ENCODE measurements at regions not wholly inside any gene's neighbourhood (a gene's known extent, or its start where the extent isn't known, plus 50 kb on each side); places are given as distances from the start of the nearest gene placed in this dataset.

DNA sequence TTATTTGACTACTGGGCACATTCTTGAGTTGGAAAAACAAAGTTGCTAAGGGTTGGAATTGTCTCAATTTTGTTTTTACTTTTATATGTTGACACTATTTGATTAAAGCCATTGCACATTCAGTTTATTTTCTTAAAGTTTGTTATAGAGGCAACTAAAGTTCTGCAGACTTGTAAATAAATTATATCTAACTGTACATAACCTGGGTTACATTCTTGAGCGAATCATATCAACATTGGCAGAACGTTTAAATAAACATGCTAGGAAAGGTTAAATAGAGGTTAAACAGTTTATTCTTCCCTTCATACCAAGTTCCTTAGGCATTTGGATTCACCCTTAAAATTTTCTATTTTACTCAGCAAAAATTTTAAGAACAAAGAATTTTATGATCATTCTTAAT, 74.5 kb downstream of the UCHL1 start:
- ATAC-seq: no peak

More for the DNA sequence above, 74.5 kb downstream of the UCHL1 start:
- Histone ChIP-seq H3K36me3 (ENCODE audit: insufficient read depth) (no peaks in the 10 kb centered on the region), H3K9me2 (ENCODE audit: insufficient read depth) (peaks cover 2% of the 10 kb centered on the region; the same call in 1 of the 2 replicates), H3K4me1 (ENCODE audit: insufficient read depth) (peaks cover 17% of the 10 kb centered on the region), H2AFZ (no peak overlapping the region), H3K27me3 (ENCODE audit: insufficient read depth) (no peaks in the 10 kb centered on the region), H3K4me2 (no peak overlapping the region), H3K79me2 (replicated peaks; ENCODE audit: insufficient read depth) (no peaks in the 10 kb centered on the region), H3K27ac (ENCODE audit: low read depth) (no peak overlapping the region), H4K20me1 (replicated peaks; ENCODE audit: insufficient read depth) (no peaks in the 10 kb centered on the region), H3F3A (replicated peaks; ENCODE audit: low read depth) (no peaks in the 10 kb centered on the region), H3K4me3 (no peak overlapping the region)
- H3K4me1 Mint-ChIP-seq: peaks cover 26% of the 10 kb centered on the region
- H3K27me3 Mint-ChIP-seq (ENCODE audit: insufficient read depth, low read depth, poor library complexity): no peaks in the 10 kb centered on the region
- TF ChIP-seq JUNB (IDR thresholded peaks at IDR 0.05; ENCODE audit: unreplicated experiment) (no peak), ZNF114 (CRISPR knock-in tag; IDR thresholded peaks at IDR 0.05) (no peak), POLR2AphosphoS5 (IDR thresholded peaks at IDR 0.05; ENCODE audit: low read depth) (no peak), CREB1 (CRISPR knock-in tag; IDR thresholded peaks at IDR 0.05; ENCODE audit: low read depth) (no peak), EZH2phosphoT487 (IDR thresholded peaks at IDR 0.05; ENCODE audit: unreplicated experiment) (no peak), ZNF331 (CRISPR knock-in tag; IDR thresholded peaks at IDR 0.05; ENCODE audit: low read depth) (no peak), NANOG (IDR thresholded peaks at IDR 0.05; ENCODE audit: borderline replicate concordance) (no peak), STAT1 (IDR thresholded peaks at IDR 0.05; ENCODE audit: unreplicated experiment) (no peak), EZH2 (IDR thresholded peaks at IDR 0.05; ENCODE audit: low read depth, unreplicated experiment) (no peak)
- TF ChIP-seq, protein P1, sequence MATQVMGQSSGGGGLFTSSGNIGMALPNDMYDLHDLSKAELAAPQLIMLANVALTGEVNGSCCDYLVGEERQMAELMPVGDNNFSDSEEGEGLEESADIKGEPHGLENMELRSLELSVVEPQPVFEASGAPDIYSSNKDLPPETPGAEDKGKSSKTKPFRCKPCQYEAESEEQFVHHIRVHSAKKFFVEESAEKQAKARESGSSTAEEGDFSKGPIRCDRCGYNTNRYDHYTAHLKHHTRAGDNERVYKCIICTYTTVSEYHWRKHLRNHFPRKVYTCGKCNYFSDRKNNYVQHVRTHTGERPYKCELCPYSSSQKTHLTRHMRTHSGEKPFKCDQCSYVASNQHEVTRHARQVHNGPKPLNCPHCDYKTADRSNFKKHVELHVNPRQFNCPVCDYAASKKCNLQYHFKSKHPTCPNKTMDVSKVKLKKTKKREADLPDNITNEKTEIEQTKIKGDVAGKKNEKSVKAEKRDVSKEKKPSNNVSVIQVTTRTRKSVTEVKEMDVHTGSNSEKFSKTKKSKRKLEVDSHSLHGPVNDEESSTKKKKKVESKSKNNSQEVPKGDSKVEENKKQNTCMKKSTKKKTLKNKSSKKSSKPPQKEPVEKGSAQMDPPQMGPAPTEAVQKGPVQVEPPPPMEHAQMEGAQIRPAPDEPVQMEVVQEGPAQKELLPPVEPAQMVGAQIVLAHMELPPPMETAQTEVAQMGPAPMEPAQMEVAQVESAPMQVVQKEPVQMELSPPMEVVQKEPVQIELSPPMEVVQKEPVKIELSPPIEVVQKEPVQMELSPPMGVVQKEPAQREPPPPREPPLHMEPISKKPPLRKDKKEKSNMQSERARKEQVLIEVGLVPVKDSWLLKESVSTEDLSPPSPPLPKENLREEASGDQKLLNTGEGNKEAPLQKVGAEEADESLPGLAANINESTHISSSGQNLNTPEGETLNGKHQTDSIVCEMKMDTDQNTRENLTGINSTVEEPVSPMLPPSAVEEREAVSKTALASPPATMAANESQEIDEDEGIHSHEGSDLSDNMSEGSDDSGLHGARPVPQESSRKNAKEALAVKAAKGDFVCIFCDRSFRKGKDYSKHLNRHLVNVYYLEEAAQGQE (IDR thresholded peaks at IDR 0.05; ENCODE audit: unreplicated experiment): no peak
- TF ChIP-seq, protein P2, sequence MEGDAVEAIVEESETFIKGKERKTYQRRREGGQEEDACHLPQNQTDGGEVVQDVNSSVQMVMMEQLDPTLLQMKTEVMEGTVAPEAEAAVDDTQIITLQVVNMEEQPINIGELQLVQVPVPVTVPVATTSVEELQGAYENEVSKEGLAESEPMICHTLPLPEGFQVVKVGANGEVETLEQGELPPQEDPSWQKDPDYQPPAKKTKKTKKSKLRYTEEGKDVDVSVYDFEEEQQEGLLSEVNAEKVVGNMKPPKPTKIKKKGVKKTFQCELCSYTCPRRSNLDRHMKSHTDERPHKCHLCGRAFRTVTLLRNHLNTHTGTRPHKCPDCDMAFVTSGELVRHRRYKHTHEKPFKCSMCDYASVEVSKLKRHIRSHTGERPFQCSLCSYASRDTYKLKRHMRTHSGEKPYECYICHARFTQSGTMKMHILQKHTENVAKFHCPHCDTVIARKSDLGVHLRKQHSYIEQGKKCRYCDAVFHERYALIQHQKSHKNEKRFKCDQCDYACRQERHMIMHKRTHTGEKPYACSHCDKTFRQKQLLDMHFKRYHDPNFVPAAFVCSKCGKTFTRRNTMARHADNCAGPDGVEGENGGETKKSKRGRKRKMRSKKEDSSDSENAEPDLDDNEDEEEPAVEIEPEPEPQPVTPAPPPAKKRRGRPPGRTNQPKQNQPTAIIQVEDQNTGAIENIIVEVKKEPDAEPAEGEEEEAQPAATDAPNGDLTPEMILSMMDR (conservative IDR thresholded peaks at IDR 0.05; ENCODE audit: low read depth in 2 of 2): no peak
- TF ChIP-seq, protein P3, sequence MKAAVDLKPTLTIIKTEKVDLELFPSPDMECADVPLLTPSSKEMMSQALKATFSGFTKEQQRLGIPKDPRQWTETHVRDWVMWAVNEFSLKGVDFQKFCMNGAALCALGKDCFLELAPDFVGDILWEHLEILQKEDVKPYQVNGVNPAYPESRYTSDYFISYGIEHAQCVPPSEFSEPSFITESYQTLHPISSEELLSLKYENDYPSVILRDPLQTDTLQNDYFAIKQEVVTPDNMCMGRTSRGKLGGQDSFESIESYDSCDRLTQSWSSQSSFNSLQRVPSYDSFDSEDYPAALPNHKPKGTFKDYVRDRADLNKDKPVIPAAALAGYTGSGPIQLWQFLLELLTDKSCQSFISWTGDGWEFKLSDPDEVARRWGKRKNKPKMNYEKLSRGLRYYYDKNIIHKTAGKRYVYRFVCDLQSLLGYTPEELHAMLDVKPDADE (IDR thresholded peaks at IDR 0.05): no peak
- TF ChIP-seq, protein P4, sequence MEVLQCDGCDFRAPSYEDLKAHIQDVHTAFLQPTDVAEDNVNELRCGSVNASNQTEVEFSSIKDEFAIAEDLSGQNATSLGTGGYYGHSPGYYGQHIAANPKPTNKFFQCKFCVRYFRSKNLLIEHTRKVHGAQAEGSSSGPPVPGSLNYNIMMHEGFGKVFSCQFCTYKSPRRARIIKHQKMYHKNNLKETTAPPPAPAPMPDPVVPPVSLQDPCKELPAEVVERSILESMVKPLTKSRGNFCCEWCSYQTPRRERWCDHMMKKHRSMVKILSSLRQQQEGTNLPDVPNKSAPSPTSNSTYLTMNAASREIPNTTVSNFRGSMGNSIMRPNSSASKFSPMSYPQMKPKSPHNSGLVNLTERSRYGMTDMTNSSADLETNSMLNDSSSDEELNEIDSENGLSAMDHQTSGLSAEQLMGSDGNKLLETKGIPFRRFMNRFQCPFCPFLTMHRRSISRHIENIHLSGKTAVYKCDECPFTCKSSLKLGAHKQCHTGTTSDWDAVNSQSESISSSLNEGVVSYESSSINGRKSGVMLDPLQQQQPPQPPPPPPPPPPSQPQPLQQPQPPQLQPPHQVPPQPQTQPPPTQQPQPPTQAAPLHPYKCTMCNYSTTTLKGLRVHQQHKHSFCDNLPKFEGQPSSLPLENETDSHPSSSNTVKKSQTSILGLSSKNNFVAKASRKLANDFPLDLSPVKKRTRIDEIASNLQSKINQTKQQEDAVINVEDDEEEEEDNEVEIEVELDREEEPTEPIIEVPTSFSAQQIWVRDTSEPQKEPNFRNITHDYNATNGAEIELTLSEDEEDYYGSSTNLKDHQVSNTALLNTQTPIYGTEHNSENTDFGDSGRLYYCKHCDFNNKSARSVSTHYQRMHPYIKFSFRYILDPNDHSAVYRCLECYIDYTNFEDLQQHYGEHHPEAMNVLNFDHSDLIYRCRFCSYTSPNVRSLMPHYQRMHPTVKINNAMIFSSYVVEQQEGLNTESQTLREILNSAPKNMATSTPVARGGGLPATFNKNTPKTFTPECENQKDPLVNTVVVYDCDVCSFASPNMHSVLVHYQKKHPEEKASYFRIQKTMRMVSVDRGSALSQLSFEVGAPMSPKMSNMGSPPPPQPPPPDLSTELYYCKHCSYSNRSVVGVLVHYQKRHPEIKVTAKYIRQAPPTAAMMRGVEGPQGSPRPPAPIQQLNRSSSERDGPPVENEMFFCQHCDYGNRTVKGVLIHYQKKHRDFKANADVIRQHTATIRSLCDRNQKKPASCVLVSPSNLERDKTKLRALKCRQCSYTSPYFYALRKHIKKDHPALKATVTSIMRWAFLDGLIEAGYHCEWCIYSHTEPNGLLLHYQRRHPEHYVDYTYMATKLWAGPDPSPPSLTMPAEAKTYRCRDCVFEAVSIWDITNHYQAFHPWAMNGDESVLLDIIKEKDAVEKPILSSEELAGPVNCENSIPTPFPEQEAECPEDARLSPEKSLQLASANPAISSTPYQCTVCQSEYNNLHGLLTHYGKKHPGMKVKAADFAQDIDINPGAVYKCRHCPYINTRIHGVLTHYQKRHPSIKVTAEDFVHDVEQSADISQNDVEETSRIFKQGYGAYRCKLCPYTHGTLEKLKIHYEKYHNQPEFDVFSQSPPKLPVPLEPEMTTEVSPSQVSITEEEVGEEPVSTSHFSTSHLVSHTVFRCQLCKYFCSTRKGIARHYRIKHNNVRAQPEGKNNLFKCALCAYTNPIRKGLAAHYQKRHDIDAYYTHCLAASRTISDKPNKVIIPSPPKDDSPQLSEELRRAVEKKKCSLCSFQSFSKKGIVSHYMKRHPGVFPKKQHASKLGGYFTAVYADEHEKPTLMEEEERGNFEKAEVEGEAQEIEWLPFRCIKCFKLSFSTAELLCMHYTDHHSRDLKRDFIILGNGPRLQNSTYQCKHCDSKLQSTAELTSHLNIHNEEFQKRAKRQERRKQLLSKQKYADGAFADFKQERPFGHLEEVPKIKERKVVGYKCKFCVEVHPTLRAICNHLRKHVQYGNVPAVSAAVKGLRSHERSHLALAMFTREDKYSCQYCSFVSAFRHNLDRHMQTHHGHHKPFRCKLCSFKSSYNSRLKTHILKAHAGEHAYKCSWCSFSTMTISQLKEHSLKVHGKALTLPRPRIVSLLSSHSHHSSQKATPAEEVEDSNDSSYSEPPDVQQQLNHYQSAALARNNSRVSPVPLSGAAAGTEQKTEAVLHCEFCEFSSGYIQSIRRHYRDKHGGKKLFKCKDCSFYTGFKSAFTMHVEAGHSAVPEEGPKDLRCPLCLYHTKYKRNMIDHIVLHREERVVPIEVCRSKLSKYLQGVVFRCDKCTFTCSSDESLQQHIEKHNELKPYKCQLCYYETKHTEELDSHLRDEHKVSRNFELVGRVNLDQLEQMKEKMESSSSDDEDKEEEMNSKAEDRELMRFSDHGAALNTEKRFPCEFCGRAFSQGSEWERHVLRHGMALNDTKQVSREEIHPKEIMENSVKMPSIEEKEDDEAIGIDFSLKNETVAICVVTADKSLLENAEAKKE (CRISPR knock-in tag; IDR thresholded peaks at IDR 0.05): no peak
- H3K9me3 Mint-ChIP-seq: peaks cover 5% of the 10 kb centered on the region; the same call in 1 of the 3 replicates
- no peak overlapping the region for H3K27ac Mint-ChIP-seq
- no peaks in the 10 kb centered on the region for H3K36me3 Mint-ChIP-seq (ENCODE audit: low read depth)
- DNase-seq (ENCODE audit: low spot score): no peak
- H3K4me3 Mint-ChIP-seq: no peak overlapping the region
